Endothelial cell of umbilical vein (primary cell): ENCODE measurements at regions not wholly inside any gene's neighbourhood (a gene's known extent, or its start where the extent isn't known, plus 50 kb on each side); places are given as distances from the start of the nearest gene placed in this dataset.

Experiments
- BruUV-seq: library from RNA; stranded (reverse); fragments of 400-500 nt; replicated peaks from 2 replicates; lab custom pipeline; 2021; lab: Mats Ljungman, UMichigan
- CTCF ChIA-PET: fragments of 300-600, 350-600 bp; sonication (Branson Sonifier 250); formaldehyde crosslinking; loops from one replicate; lab custom pipeline; 2021; ENCODE audit warnings: antibody characterized with exemption, inconsistent platforms; lab: Charles Lee
- POLR2A ChIA-PET: fragments of 300-600, 350-600 bp; sonication (Branson Sonifier 250); formaldehyde crosslinking; loops from one replicate; lab custom pipeline; 2021; ENCODE audit warnings: antibody characterized with exemption, inconsistent platforms; lab: Charles Lee
- DNase-seq: peaks from one replicate; pipeline ENCODE4 v3.0.0-alpha.2; 2011; ENCODE audit warnings: low read depth, low spot score
- FAIRE-seq: peaks from 2 replicates; lab custom pipeline; 2011; peaks lifted over from hg19 to GRCh38; lab: Jason Lieb, UNC
- H2AFZ ChIP-seq: 2 replicates; pipeline ENCODE4 v1.6.0; 2012; ENCODE audit warnings: low read depth, low read length, control low read depth, inconsistent platforms
- H3K27ac ChIP-seq: 2 replicates; pipeline ENCODE4 v1.5.1; 2011; ENCODE audit warnings: low read depth, mild to moderate bottlenecking, control low read depth, low read length, moderate library complexity; ENCODE audit not compliant: insufficient read depth
- H3K27me3 ChIP-seq, 2 experiments: 2 replicates each; pipeline versions ENCODE4 v1.6.0 to v1.6.1; 2011; ENCODE audit warnings: low read length in 2 of 2, mixed read lengths in 1 of 2; ENCODE audit not compliant: control insufficient read depth in 2 of 2, insufficient read depth in 2 of 2
- H3K36me3 ChIP-seq, 2 experiments: 2 replicates in 1 of 2; 3 replicates in 1 of 2; pipeline ENCODE4 v1.5.1; 2011; ENCODE audit warnings: low read length in 2 of 2, mild to moderate bottlenecking in 1 of 2, moderate library complexity in 1 of 2; ENCODE audit not compliant: control insufficient read depth in 2 of 2, insufficient read depth in 2 of 2; ENCODE audit errors: extremely low read depth in 1 of 2
- H3K4me1 ChIP-seq: 3 replicates; pipeline ENCODE4 v1.5.1; 2011; ENCODE audit warnings: mild to moderate bottlenecking, low read length; ENCODE audit not compliant: control insufficient read depth, insufficient read depth; ENCODE audit errors: extremely low read depth
- H3K4me2 ChIP-seq: 2 replicates; pipeline ENCODE4 v1.6.1; 2011; ENCODE audit warnings: low read length, control low read depth, mixed read lengths; ENCODE audit not compliant: insufficient read depth
- H3K4me3 ChIP-seq, 3 experiments: fragments of 200-600 bp in 1 of 3; sonication (generic), shearing (Covaris generic) in 1 of 3; replicated peaks in 1 of 3; 2 replicates each; pipeline ENCODE4 v1.5.1; 2011 to 2016; ENCODE audit warnings: control low read depth in 3 of 3, low read length in 3 of 3, mild to moderate bottlenecking in 2 of 3, inconsistent platforms in 1 of 3, low read depth in 1 of 3, moderate library complexity in 1 of 3; ENCODE audit not compliant: insufficient read depth in 1 of 3
- H3K79me2 ChIP-seq: 2 replicates; pipeline ENCODE4 v1.6.0; 2012; ENCODE audit warnings: low read length, inconsistent platforms; ENCODE audit not compliant: control insufficient read depth, insufficient read depth
- H3K9ac ChIP-seq: replicated peaks from 2 replicates; pipeline ENCODE3; 2011; ENCODE audit warnings: low read length, control low read depth; ENCODE audit not compliant: insufficient read depth; ENCODE audit errors: extremely low read depth
- H3K9me1 ChIP-seq: replicated peaks from 3 replicates; pipeline ENCODE4 v1.6.0; 2011; ENCODE audit warnings: mild to moderate bottlenecking, low read length; ENCODE audit not compliant: control insufficient read depth, insufficient read depth; ENCODE audit errors: extremely low read depth
- H3K9me3 ChIP-seq: replicated peaks from 2 replicates; pipeline ENCODE4 v1.5.1; 2012; ENCODE audit warnings: low read length, inconsistent platforms; ENCODE audit not compliant: control insufficient read depth, insufficient read depth
- H4K20me1 ChIP-seq: replicated peaks from 2 replicates; pipeline ENCODE3; 2011; ENCODE audit warnings: mild to moderate bottlenecking, low read length; ENCODE audit not compliant: control insufficient read depth, insufficient read depth; ENCODE audit errors: extremely low read depth
- EZH2 ChIP-seq: IDR thresholded peaks from 2 replicates; pipeline ENCODE4 v1.6.1; 2012; ENCODE audit warnings: borderline replicate concordance, low read depth, mild to moderate bottlenecking, moderate library complexity, low read length, inconsistent platforms; ENCODE audit not compliant: severe bottlenecking
- FOS ChIP-seq: IDR thresholded peaks from 2 replicates; pipeline ENCODE4 v1.6.1; 2011; ENCODE audit warnings: mild to moderate bottlenecking, low read length, moderate library complexity, borderline replicate concordance; ENCODE audit not compliant: insufficient read depth
- GATA2 ChIP-seq: IDR thresholded peaks from 2 replicates; pipeline ENCODE4 v1.7.0; 2011; ENCODE audit warnings: low read depth, mild to moderate bottlenecking, moderate library complexity, mixed read lengths, low read length; ENCODE audit not compliant: insufficient read length, insufficient read depth
- JUN ChIP-seq: IDR thresholded peaks from 2 replicates; pipeline ENCODE4 v1.6.1; 2011; ENCODE audit warnings: borderline replicate concordance, low read depth; ENCODE audit not compliant: insufficient read length, insufficient read depth
- MYC ChIP-seq: IDR thresholded peaks from one replicate; pipeline ENCODE4 v1.6.1; 2011; ENCODE audit warnings: mild to moderate bottlenecking, low read depth, low read length
- POLR2A ChIP-seq: IDR thresholded peaks from 2 replicates; pipeline ENCODE4 v1.6.1; 2012; ENCODE audit warnings: low read depth, mild to moderate bottlenecking, control low read depth, low read length
- POLR2AphosphoS5 ChIP-seq: IDR thresholded peaks from 2 replicates; pipeline ENCODE4 v1.6.1; 2012; ENCODE audit warnings: low read depth, mild to moderate bottlenecking, control low read depth, low read length, moderate library complexity; ENCODE audit not compliant: insufficient read depth
- dilution Hi-C: fragments of 300-500 bp; cut with MboI; formaldehyde crosslinking; loops from one replicate; pipeline ENCODE4 v1.15.0; 2019; ENCODE audit warnings: low sequenced_read_pairs; ENCODE audit not compliant: extremely low pct_ligation_motif_present
- intact Hi-C: fragments of 100-400 bp; cut with micrococcal nuclease; formaldehyde crosslinking; loops from one replicate; pipeline ENCODE4 v1.10.0; 2022
- TF ChIP-seq, protein P1 (sequence below): IDR thresholded peaks from 2 replicates; pipeline ENCODE4 v1.6.1; 2011; ENCODE audit not compliant: insufficient read depth, insufficient read length
- TF ChIP-seq, protein P2 (sequence below), 2 donors: IDR thresholded peaks; 1 replicate in 1 of 2; 2 replicates in 1 of 2; pipeline ENCODE4 v1.5.1; 2011; ENCODE audit warnings: low read length in 2 of 2, mild to moderate bottlenecking in 2 of 2, moderate library complexity in 2 of 2, control low read depth in 1 of 2, inconsistent platforms in 1 of 2, low read depth in 1 of 2; ENCODE audit not compliant: insufficient read depth in 1 of 2; ENCODE audit errors: extremely low read depth in 1 of 2

DNA sequence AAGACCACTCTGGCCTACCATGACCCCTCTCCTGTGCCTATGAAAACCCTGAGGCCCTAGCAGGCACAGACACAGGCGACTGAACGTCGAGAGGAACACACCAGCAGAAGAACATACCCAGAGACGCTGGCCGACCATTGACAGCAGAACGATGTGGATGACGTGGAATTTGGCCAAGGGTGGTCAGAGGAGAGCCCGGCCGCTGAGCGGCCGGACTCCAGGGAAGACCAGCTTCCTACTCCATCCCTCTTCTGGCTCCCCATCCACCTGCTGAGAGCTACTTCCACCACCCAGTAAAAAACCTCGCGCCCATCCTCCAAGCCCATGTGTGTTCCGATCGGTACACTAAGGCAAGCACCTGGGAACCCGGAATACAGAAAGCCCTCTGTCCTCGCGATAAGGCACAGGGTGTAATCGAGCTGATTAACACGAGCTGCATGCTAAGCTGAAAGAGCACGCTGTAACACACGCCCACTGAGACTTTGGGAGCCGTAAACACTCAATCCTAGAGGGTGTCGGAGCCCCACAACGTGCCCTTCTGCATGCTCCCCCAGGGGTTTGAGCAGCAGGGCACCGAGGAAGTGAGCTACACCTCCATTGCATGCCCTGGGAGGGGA lies 150.3 kb downstream of the CENPF start:
- Histone ChIP-seq H3K79me2 (no peaks in the 10 kb centered on the region), H3K9me1 (no peaks in the 10 kb centered on the region), H3K4me1 (peaks cover 3% of the 10 kb centered on the region), H3K27me3 (no peaks in the 10 kb centered on the region), H3K9me3 (no peaks in the 10 kb centered on the region), H3K4me3 (no peak overlapping the region), H4K20me1 (no peaks in the 10 kb centered on the region), H3K36me3 (no peaks in the 10 kb centered on the region), H2AFZ (no peak overlapping the region), H3K9ac (no peak overlapping the region), H3K4me2 (no peak overlapping the region), H3K27ac (no peak overlapping the region)
- TF ChIP-seq FOS (no peak), GATA2 (peak; percentile 43)
- intact Hi-C loops (no loop called here), dilution Hi-C loops (no loop called here)
- BruUV-seq: no TSS peak
- FAIRE-seq: no peak
- ChIA-PET POLR2A (no interaction called here), CTCF (interaction anchor here (0.6 to 1.4 kb wide), 5 partner anchors 10 to 773 kb away, joined by 3 to 4 read pairs (median 4); no protein-coding TSS in a partner anchor)
- DNase-seq: peak; percentile 31

DNA sequence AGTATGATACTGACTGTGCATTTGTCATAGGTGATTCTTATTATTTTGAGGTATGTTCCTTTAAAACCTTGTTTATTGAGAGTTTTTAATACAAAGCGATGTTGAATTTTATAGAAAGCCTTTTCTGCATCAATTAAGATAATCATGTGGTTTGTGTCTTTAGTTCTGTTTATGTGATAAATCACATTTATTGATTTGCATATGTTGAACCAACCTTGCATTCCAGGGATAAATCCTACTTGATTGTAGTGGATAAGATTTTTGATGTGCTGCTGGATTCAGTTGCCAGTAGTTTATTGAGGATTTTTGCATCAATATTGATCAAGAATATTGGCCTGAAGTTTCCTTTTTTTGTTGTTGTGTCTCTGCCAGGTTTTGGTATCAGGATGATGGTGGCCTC lies 158.0 kb downstream of the CENPF start:
- H3K4me3 ChIP-seq: no peak overlapping the region
- no peaks in the 10 kb centered on the region for H3K9me1 ChIP-seq
- H3K27me3 ChIP-seq: no peaks in the 10 kb centered on the region
- H3K9ac ChIP-seq: no peak overlapping the region
- no peak overlapping the region for H3K27ac ChIP-seq
- no peak overlapping the region for H3K4me2 ChIP-seq
- dilution Hi-C loops: no loop called here
- BruUV-seq: no TSS peak
- ChIA-PET POLR2A (no interaction called here), CTCF (no interaction called here)
- DNase-seq (no peak), FAIRE-seq (no peak)
- H3K36me3 ChIP-seq: no peaks in the 10 kb centered on the region
- H2AFZ ChIP-seq: no peak overlapping the region
- no peaks in the 10 kb centered on the region for H3K4me1 ChIP-seq
- no peaks in the 10 kb centered on the region for H3K9me3 ChIP-seq
- H3K79me2 ChIP-seq: no peaks in the 10 kb centered on the region
- H4K20me1 ChIP-seq: no peaks in the 10 kb centered on the region
- TF ChIP-seq, protein P1, sequence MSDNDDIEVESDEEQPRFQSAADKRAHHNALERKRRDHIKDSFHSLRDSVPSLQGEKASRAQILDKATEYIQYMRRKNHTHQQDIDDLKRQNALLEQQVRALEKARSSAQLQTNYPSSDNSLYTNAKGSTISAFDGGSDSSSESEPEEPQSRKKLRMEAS: no peak
- TF ChIP-seq GATA2: no peak
- TF ChIP-seq JUN: no peak
- TF ChIP-seq FOS: no peak
- no peak for TF ChIP-seq MYC
- no peak for TF ChIP-seq POLR2AphosphoS5
- no peak for TF ChIP-seq EZH2
- TF ChIP-seq POLR2A: no peak
- TF ChIP-seq, protein P2, sequence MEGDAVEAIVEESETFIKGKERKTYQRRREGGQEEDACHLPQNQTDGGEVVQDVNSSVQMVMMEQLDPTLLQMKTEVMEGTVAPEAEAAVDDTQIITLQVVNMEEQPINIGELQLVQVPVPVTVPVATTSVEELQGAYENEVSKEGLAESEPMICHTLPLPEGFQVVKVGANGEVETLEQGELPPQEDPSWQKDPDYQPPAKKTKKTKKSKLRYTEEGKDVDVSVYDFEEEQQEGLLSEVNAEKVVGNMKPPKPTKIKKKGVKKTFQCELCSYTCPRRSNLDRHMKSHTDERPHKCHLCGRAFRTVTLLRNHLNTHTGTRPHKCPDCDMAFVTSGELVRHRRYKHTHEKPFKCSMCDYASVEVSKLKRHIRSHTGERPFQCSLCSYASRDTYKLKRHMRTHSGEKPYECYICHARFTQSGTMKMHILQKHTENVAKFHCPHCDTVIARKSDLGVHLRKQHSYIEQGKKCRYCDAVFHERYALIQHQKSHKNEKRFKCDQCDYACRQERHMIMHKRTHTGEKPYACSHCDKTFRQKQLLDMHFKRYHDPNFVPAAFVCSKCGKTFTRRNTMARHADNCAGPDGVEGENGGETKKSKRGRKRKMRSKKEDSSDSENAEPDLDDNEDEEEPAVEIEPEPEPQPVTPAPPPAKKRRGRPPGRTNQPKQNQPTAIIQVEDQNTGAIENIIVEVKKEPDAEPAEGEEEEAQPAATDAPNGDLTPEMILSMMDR (IDR thresholded peaks at IDR 0.05; ENCODE audit: extremely low read depth in 1 of 2, insufficient read depth in 1 of 2, low read depth in 1 of 2, low read length in 2 of 2): no peak
- intact Hi-C loops: no loop called here
